Activated CD4-positive, alpha-beta memory T cell treated with anti-CD3 and anti-CD28 coated beads, Interleukin-2, amount 10 ng/mL, durations not matched to agents 7 days and 5 days (primary cell): ENCODE measurements at regions not wholly inside any gene's neighbourhood (a gene's known extent, or its start where the extent isn't known, plus 50 kb on each side); places are given as distances from the start of the nearest gene placed in this dataset.
"Not testable (repeated sequence)": the region's sequence is repeated elsewhere in the genome, so short reads cannot be mapped to it uniquely, and the experiment has no call there.

Experiments
- CTCF ChIA-PET: fragments of 350-600 bp; sonication (Branson Sonifier 250); formaldehyde crosslinking; loops from one replicate; lab custom pipeline; 2021; ENCODE audit warnings: antibody characterized with exemption, inconsistent platforms; lab: Charles Lee
- POLR2A ChIA-PET: fragments of 350-600 bp; sonication (Branson Sonifier 250); formaldehyde crosslinking; loops from one replicate; lab custom pipeline; 2021; ENCODE audit warnings: antibody characterized with exemption; lab: Charles Lee
- DNase-seq: peaks from one replicate; pipeline ENCODE4 v3.0.0-alpha.2; 2020
- H3K27ac Mint-ChIP-seq: one replicate; pipeline ENCODE4 v1.8.0; 2021; ENCODE audit warnings: mild to moderate bottlenecking, mixed read lengths
- H3K27me3 Mint-ChIP-seq: one replicate; pipeline ENCODE4 v1.8.0; 2021; ENCODE audit warnings: mixed read lengths
- H3K36me3 Mint-ChIP-seq: one replicate; pipeline ENCODE4 v1.8.0; 2021; ENCODE audit warnings: low read depth, mixed read lengths
- H3K4me1 Mint-ChIP-seq: one replicate; pipeline ENCODE4 v1.8.0; 2021; ENCODE audit warnings: mixed read lengths
- H3K4me3 Mint-ChIP-seq: one replicate; pipeline ENCODE4 v1.8.0; 2021; ENCODE audit warnings: mild to moderate bottlenecking, mixed read lengths
- H3K9me3 Mint-ChIP-seq: one replicate; pipeline ENCODE4 v1.8.0; 2021; ENCODE audit warnings: mixed read lengths

DNA sequence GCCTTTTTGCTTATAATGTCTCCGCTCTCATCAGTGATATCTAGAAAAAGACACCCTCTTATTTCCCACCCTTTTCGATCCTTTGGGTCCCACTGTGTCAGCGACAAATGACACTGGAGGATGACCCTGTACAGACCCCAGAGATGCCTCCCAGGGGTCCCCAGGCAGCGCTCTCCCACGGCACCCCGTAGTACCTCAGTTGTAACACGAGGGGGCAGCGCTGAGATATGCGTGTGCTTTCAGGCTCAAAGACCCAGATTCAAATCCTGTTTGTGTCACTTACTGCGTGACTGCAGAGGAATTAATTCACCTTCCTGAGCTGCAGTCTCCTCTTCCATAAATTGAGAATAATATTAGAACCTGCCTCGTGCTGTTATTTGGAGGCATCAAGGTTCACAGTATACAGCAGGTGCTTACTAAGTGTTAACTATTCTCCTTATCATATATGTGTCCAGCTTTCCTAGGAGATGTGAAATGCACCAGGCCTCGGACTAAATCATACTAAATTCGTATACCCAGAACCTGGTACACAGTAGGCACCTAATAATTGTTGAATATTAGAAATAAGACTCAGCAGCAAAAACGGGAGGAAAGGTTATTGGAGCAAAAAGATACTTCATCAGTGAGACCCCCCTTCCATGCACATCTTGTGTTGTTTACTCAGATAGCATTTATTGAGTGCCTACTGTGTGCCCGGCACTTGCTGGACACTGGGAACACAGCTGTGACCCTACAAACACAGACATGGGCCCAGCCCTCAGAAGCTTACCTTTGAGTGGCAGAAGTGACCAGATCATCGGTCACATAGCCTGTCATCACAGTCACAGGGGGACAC lies 99.9 kb downstream of the PHETA1 start:
- Mint-ChIP-seq H3K27me3 (peaks cover 13% of the 10 kb centered on the region), H3K36me3 (no peaks in the 10 kb centered on the region), H3K27ac (no peak overlapping the region), H3K4me3 (no peak overlapping the region), H3K4me1 (peaks cover 8% of the 10 kb centered on the region), H3K9me3 (no peaks in the 10 kb centered on the region)
- DNase-seq: peak; percentile 21
- ChIA-PET CTCF (interaction anchor here (0.5 to 1.8 kb wide), 3 partner anchors 14 to 332 kb away, joined by 3 to 6 read pairs (median 4); no protein-coding TSS in a partner anchor), POLR2A (no interaction called here)

DNA sequence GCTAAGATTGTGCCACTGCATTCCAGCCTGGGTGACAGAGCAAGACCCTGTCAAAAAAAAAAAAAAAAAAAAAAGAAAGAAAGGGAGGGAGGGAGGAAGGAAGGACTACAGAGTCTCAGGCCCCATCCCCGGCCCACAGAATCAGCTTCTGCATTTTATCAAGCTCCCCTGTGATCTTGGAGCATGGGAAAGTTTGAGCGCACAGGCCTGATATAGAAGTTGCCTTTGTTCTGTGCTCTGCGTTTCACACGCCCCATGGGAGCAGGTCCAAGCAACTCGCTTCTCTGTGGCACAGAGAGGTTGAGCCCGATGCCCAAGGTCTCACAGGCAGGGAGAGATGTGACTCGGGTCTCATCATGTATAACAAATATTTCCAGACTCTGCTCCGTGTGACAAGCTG lies 101.8 kb downstream of the PHETA1 start:
- peaks cover 13% of the 10 kb centered on the region for H3K27me3 Mint-ChIP-seq
- H3K27ac Mint-ChIP-seq: no peak overlapping the region
- DNase-seq: no peak
- H3K9me3 Mint-ChIP-seq: no peaks in the 10 kb centered on the region
- no peaks in the 10 kb centered on the region for H3K36me3 Mint-ChIP-seq
- ChIA-PET CTCF (interaction anchor here (0.7 to 1.0 kb wide), 4 partner anchors 9 to 137 kb away, joined by 3 to 8 read pairs (median 5); no protein-coding TSS in a partner anchor), POLR2A (no interaction called here)
- peaks cover 2% of the 10 kb centered on the region for H3K4me1 Mint-ChIP-seq
- no peak overlapping the region for H3K4me3 Mint-ChIP-seq

DNA sequence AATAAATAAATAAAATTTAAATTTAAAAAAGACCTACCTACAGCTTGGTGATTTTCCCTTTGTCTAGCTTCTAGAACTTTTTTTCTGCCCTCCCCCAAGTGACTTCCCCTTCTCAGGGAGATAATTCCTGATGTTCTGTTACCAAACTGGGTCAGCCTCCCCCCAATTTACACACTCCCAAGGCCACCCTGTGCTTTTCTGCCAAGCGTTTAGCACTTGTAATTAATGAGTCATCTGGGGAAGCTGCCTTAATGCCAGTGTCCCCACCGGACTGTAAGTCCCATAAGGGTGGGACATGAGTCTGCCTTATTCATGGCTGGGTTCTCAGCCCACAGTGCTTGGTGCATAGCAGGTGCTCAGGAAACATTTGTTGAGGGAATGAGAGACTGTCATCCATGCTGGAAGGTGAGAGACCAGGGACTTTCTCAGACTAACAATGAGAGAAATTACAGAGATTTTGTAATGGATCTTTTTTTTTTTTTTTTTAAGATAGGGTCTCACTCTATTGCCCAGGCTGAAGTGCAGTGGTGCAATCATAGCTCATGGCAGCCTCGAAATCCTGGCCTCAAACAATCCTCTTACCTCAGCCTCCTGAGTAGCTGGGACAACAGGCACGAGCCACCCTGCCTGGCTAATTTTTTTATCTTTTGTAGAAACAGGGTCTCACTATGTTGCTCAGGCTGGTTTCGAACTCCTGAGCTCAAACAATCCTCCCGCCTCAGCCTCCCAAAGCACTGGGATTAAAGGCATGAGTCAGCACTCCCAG lies 106.8 kb downstream of the PHETA1 start:
- ChIA-PET CTCF (interaction anchor here (0.5 to 1.4 kb wide), 4 partner anchors 10 to 556 kb away, joined by 3 to 5 read pairs (median 4); no protein-coding TSS in a partner anchor), POLR2A (no interaction called here)
- H3K27me3 Mint-ChIP-seq: peaks cover 3% of the 10 kb centered on the region
- no peak overlapping the region for H3K4me3 Mint-ChIP-seq
- H3K9me3 Mint-ChIP-seq: no peaks in the 10 kb centered on the region
- no peaks in the 10 kb centered on the region for H3K36me3 Mint-ChIP-seq
- DNase-seq: no peak
- no peaks in the 10 kb centered on the region for H3K4me1 Mint-ChIP-seq
- H3K27ac Mint-ChIP-seq: no peak overlapping the region

DNA sequence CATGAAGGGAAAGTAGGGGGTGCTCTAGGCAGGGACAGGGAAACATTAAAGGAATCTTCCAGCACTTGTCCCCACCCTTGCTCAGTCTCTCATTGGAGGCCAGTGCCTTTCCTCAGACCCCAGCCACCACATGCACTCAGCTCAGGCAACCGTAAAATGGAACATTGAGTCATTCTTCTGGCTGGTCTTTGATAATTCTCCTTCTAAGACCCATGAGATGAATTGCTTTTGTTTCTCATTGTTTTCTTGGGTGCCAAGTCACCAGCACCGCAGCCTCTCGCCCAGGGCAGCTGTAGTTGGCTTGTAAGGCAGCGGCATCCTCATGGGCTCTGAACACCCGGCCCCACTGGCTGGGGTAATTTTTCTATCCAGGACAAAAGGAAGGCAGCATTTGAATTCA lies 108.2 kb downstream of the PHETA1 start:
- ChIA-PET POLR2A (no interaction called here), CTCF (no interaction called here)
- H3K9me3 Mint-ChIP-seq: no peaks in the 10 kb centered on the region
- H3K4me1 Mint-ChIP-seq: no peaks in the 10 kb centered on the region
- no peak overlapping the region for H3K4me3 Mint-ChIP-seq
- peaks cover 3% of the 10 kb centered on the region for H3K27me3 Mint-ChIP-seq
- no peak overlapping the region for H3K27ac Mint-ChIP-seq
- H3K36me3 Mint-ChIP-seq: no peaks in the 10 kb centered on the region
- DNase-seq: no peak

DNA sequence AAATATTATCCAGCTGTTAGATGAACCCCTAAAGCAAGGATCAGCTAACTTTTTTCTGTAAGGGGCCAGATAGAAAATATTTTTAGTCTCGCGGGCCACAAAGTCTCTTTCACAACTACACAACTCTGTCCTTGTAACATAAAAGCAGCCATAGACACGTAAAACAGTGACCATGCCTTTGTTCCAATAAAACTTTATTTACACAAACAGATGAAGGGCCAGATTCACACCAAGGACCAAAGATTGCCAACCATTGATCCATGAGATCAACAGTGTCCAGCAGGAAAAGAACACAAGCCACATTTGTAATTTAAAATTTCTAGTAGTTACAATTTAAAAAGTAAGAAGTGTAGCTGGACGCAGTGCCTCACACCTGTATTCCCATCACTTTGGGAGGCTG lies 109.7 kb downstream of the PHETA1 start:
- H3K9me3 Mint-ChIP-seq: no peaks in the 10 kb centered on the region
- H3K4me3 Mint-ChIP-seq: no peak overlapping the region
- no peaks in the 10 kb centered on the region for H3K36me3 Mint-ChIP-seq
- H3K27me3 Mint-ChIP-seq: peaks cover 3% of the 10 kb centered on the region
- POLR2A ChIA-PET: no interaction called here
- H3K27ac Mint-ChIP-seq: no peak overlapping the region
- no peaks in the 10 kb centered on the region for H3K4me1 Mint-ChIP-seq
- no peak for DNase-seq
- CTCF ChIA-PET: no interaction called here

DNA sequence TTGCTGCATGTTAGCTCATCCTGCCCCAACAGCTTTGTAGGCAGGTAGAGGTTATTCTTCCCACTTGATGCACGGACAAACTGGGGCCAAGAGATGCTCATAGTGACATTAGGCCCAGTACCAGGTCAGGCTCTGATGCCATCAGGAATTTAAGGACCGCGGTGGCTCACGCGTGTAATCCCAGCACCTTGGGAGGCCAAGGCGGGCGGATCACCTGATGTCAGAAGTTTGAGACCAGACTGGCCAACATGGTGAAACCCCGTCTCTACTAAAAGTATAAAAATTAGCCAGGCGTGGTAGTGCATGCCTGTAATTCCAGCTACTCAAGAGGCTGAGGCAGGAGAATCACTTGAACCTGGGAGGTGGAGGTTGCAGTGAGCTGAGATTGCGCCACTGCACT lies 110.8 kb downstream of the PHETA1 start:
- H3K4me1 Mint-ChIP-seq, H3K4me3 Mint-ChIP-seq, DNase-seq, POLR2A ChIA-PET, H3K9me3 Mint-ChIP-seq, H3K36me3 Mint-ChIP-seq, H3K27me3 Mint-ChIP-seq, H3K27ac Mint-ChIP-seq: not testable (repeated sequence)
- CTCF ChIA-PET: interaction anchor here (1.0 kb wide), 1 partner anchor 14 kb away, joined by 3 read pairs; no protein-coding TSS in a partner anchor

DNA sequence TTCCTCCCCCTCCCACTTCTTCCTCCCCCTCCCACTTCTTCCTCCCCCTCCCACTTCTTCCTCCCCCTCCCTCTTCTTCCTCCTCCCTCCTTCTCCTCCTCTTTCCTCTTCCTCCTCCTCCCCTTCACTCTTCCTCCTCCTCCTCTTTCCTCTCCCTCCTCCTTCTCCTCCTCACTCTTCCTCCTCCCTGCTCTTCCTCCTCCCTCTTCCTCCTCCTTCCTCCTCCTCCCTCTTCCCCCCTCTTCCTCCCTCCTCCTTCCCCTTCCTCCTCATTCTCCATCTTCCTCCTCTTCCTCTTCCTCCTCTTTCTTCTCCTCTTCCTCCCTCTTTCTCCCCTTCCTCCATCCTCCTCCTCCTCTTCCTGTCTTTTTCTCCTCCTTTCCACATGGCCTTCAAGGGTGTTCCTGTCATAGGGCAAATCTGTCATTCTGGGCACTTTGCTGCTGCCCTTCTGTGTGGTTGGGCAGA lies 111.4 kb downstream of the PHETA1 start:
- Mint-ChIP-seq H3K4me1 (no peaks in the 10 kb centered on the region), H3K36me3 (no peaks in the 10 kb centered on the region), H3K27me3 (peaks cover 6% of the 10 kb centered on the region), H3K9me3 (no peaks in the 10 kb centered on the region), H3K4me3 (no peak overlapping the region), H3K27ac (no peak overlapping the region)
- no peak for DNase-seq
- ChIA-PET POLR2A (no interaction called here), CTCF (interaction anchor here (1.0 kb wide), 1 partner anchor 15 kb away, joined by 3 read pairs; no protein-coding TSS in a partner anchor)

DNA sequence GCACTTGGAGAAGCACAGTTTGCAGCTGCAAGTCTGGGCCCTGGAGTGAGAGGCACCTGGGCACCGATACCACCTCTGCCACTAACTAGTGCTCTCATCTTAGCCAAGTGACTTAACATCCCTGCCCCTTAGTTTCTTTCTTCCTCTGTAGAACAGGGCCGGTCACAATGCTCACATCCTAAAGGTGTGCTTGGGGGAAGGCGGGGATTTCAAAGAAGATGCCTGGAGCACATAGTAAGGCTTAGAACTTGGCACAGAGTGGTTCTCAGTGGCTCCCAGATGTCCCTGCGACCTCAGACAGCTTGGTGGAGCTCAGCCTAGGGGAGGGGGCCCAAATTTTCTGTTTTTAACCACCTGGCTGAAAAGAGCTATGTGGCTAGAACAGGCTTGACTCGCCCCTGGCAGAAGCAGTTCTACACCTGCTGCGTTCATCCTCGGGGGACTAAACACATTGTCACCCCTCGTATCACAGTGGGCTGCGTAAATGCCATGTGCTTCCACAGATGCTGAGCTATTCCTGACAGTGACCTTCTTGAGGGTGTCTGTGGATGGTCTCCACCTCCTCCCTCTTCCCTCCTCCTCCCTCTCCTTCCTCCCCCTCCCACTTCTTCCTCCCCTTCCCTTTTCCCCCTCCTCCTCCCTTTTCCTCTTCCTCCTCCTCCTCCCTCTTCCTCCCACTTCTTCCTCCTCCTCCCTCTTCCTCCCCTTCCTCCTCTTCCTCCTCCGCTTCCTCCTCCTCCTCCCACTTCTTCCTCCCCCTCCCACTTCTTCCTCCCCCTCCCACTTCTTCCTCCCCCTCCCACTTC lies 112.1 kb downstream of the PHETA1 start:
- H3K27ac Mint-ChIP-seq: no peak overlapping the region
- CTCF ChIA-PET: no interaction called here
- H3K36me3 Mint-ChIP-seq: no peaks in the 10 kb centered on the region
- no peak overlapping the region for H3K4me3 Mint-ChIP-seq
- no peaks in the 10 kb centered on the region for H3K4me1 Mint-ChIP-seq
- POLR2A ChIA-PET: no interaction called here
- no peaks in the 10 kb centered on the region for H3K9me3 Mint-ChIP-seq
- peaks cover 3% of the 10 kb centered on the region for H3K27me3 Mint-ChIP-seq
- DNase-seq: no peak

DNA sequence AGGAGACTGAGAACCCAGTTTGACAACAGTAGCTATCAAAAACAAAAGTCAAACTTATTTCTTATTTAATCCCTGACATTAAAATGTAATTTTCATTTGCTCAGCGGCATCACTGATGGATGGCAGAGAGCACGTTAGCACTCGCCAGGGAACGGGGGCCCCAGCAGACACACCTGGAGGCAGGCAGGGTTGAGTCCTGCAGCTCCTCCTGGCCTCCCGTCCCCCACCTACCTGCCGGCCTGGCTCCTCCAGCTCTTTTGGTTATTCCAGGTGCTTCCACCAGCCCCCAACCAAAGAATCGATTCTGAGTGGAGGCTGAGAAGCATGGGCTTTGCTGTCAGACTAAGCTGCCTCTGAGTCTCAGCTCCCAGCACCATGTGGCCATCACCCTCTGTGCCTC lies 113.6 kb downstream of the PHETA1 start:
- H3K4me3 Mint-ChIP-seq: no peak overlapping the region
- H3K36me3 Mint-ChIP-seq: no peaks in the 10 kb centered on the region
- H3K4me1 Mint-ChIP-seq: no peaks in the 10 kb centered on the region
- no peak for DNase-seq
- H3K27me3 Mint-ChIP-seq: peaks cover 3% of the 10 kb centered on the region
- no peak overlapping the region for H3K27ac Mint-ChIP-seq
- POLR2A ChIA-PET: no interaction called here
- CTCF ChIA-PET: interaction anchor here (1.0 to 1.4 kb wide), 3 partner anchors 12 to 367 kb away, joined by 3 to 8 read pairs (median 4); no protein-coding TSS in a partner anchor
- H3K9me3 Mint-ChIP-seq: no peaks in the 10 kb centered on the region

DNA sequence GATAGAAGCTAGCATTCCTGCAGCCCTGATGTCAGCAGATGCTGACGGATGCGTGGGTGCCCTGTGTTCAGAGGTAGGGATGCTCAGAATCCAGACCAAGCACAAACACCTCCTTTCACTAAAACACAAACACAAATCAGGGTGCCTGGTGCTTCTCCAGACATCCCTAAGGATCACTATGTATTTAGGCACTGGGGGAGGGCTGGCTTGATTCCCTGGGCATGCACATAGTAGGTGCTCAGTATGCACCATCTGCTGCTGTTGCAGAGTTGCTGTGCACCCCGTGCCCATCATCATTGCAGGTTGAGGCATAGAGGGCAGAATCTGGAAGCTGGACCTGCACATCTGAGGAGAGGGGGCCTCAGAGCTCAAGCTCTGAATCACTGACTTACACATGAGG lies 114.8 kb downstream of the PHETA1 start:
- no peak for DNase-seq
- H3K27ac Mint-ChIP-seq: no peak overlapping the region
- H3K9me3 Mint-ChIP-seq: no peaks in the 10 kb centered on the region
- H3K36me3 Mint-ChIP-seq: no peaks in the 10 kb centered on the region
- ChIA-PET POLR2A (no interaction called here), CTCF (no interaction called here)
- peaks cover 3% of the 10 kb centered on the region for H3K27me3 Mint-ChIP-seq
- H3K4me3 Mint-ChIP-seq: no peak overlapping the region
- H3K4me1 Mint-ChIP-seq: no peaks in the 10 kb centered on the region

DNA sequence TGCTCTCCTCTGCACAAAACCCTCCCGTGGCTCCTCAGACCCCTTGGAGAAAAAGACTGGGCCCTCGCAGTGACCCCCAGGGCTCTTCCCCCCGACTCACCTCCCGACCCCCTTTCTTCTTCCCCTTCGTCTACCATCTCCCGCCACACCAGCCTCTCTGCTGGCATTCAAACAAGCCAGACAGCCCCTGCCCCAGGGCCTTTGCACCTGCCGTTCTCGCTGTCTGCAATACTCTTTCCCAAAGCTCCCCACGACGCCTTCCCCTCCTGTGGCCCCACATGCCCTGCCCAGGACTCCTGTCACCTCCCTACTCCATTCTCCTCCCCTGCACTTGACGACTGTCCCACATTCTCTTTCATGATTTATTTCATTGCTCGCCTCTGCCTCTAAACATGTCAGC lies 115.7 kb downstream of the PHETA1 start:
- Mint-ChIP-seq H3K36me3 (no peaks in the 10 kb centered on the region), H3K9me3 (no peaks in the 10 kb centered on the region), H3K27me3 (peaks cover 3% of the 10 kb centered on the region), H3K4me3 (no peak overlapping the region), H3K4me1 (no peaks in the 10 kb centered on the region), H3K27ac (no peak overlapping the region)
- DNase-seq: no peak
- POLR2A ChIA-PET: no interaction called here
- CTCF ChIA-PET: no interaction called here

DNA sequence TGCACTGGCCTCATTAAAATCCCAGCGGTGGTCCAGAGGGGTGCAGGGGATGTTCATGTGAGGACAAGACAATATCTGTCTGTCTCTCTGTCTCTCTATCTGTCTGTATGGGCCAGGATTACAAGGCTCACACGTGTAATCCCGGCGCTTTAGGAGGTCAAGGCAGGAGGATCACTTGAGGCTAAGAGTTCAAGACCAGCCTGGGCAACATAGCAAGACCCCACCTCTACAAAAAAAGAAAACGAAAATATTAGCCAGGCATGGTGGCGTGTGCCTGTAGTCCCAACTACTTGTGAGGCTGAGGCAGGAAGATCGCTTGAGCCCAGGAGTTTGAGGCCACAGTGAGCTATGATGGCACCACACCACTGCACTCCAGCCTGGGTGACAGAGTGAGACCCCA lies 117.1 kb downstream of the PHETA1 start:
- no peaks in the 10 kb centered on the region for H3K4me1 Mint-ChIP-seq
- H3K4me3 Mint-ChIP-seq: no peak overlapping the region
- POLR2A ChIA-PET: no interaction called here
- no peaks in the 10 kb centered on the region for H3K36me3 Mint-ChIP-seq
- no peak overlapping the region for H3K27ac Mint-ChIP-seq
- H3K27me3 Mint-ChIP-seq: peaks cover 3% of the 10 kb centered on the region
- no peak for DNase-seq
- CTCF ChIA-PET: no interaction called here
- no peaks in the 10 kb centered on the region for H3K9me3 Mint-ChIP-seq
